Glomerular visceral epithelial cell (primary cell): ENCODE measurements at regions not wholly inside any gene's neighbourhood (a gene's known extent, or its start where the extent isn't known, plus 50 kb on each side); places are given as distances from the start of the nearest gene placed in this dataset.
A peak's percentile ranks its signal among the peaks of the same experiment; 100 is the strongest.
"Not testable (repeated sequence)": the region's sequence is repeated elsewhere in the genome, so short reads cannot be mapped to it uniquely, and the experiment has no call there.

Source experiments
- DNase-seq: peaks from one replicate; pipeline ENCODE4 v3.0.0-alpha.2; 2016; ENCODE audit errors: extremely low spot score

DNA sequence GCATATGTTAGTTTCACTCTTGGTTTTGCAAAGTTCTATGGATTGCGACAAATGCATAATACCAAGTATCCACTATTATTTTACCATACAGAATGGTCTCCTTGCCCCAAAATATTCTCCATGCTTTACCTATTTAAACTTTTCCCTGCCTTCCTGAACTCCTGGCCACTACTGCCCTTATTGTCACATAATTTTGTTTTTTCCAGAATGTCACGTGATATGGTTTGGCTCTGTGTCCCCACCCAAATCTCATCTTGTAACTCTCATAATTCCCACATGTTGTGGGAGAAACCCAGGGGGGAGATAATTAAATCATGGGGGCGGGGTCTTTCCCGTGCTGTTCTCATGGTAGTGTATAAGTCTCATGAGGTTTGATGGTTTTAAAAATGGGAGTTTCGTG is 760.0 kb downstream of the METTL4 start:
- DNase-seq, result no peak

DNA sequence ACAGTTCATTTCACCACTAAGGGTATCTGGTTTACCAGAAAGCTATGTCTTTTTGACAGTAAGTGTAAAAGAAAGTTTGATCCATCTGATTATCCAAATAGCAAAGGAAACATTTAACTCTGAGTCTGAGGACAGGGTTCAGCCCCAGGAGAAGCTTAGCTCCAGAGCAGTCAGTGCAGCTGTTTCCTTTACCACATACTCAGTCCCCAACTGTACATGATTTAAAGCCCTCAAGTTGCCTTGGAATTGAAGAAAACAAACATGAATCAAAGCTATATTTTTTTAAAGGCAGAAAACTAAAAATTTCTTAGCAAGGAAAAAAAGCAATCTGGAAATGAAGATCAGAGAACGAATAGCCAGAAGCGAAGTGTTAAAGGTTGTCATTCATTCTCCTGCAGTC is 746.0 kb downstream of the METTL4 start:
- no peak for DNase-seq

DNA sequence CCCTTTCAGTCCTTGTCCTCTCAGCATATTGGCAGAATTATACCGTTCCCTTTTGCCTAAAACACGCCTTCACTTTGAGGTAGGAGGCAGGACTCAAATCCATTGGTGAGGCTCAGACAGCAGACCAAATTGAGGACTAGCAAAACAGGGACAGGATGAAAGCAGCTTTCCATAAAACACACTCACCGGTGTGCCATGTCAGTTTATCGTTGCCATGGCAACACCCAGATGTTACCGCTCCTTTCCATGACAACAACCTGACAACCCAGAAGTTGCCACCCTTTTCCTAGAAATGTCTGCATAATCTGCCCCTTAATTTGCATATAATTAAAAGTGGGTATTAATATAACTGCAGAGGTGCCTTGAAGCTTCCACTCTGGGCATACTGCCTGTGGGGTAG is 730.4 kb downstream of the METTL4 start:
- no peak for DNase-seq

DNA sequence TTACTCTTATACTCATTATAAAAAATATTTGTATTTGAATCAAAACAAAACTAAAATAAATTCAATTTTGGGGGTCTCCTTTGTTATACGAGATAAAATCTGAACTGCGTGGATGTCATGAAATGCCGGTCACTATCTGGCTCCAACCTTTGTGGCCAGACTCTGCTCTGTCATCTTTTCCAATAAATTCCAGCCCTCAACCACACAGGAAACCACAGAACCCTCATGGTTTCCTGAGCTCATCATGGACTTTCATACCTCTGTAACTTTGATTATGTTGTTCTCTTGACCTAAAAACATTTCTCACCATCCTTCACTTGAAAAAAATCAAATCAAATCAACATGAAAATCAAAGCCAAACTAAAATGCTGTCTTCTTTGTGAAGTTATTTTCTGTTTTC is 724.7 kb downstream of the METTL4 start:
- DNase-seq, result peak; percentile 67

DNA sequence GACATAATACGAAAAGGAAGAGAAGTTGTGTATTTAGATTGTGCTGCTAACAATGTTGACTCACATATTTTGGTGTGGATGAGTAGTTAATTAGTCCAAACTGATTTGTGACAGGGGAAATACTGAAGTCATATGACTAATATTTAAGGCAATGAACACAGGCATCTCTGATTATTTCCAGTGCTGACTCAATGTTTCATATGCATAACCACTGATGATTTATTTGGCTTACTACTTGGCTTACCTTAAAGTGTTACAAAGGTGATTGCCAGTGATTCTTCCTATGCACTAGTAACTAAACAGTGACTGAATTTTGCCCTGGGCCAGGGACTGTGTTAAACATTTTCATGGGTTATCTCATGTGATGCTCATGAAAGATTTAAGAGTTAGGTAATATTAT is 722.6 kb downstream of the METTL4 start:
- no peak for DNase-seq

DNA sequence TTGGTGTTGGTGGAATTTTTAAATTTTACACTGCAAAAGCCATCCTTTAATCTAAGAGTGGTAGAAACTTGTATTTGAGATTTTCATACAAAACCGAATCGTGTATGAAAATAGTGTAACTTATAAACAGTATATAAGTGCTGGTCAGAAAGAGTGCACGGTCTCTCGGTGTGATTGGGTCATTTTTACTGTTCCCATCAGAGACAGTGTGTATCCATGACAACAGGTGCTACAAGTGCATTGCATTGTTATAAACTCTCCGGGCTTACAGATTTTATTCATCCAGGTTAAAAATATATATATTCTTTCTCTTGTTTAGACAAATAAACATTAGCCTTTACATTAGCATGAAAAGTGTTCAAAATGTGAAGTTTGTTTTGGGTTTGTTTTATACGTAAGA is 721.9 kb downstream of the METTL4 start:
- no peak for DNase-seq

DNA sequence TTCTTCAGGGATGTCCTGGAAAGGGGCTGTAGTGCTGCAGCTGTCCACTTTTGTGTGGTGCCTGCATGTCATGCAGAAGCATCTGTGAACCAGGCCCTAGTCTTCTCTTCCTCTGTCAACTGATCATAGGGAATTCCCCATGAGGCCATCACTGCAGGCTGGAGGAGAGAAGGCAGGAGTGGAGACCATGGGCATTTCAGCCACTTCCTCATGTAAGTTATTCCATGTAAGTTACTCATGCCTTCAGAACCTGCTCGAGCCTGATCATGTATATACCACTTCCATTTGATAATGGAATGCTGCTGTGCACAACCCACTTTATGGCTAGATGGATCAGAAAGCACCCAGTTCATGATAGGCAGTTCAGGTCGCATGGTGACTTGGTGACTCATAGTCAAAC is 714.0 kb downstream of the METTL4 start:
- not testable (repeated sequence) for DNase-seq

- no peak for DNase-seq
Observed at GRCh38 chr18:1861473-1861872, 709.8 kb downstream of the METTL4 start.

- no peak for DNase-seq
Observed at GRCh38 chr18:1865869-1866268, 705.4 kb downstream of the METTL4 start.

GRCh38 chr18:1872274-1872673 is 699.0 kb downstream of the METTL4 start:
- no peak for DNase-seq

GRCh38 chr18:1875219-1875618 is 696.1 kb downstream of the METTL4 start:
- DNase-seq, result no peak

GRCh38 chr18:1884623-1885022 is 686.7 kb downstream of the METTL4 start:
- DNase-seq, result no peak

GRCh38 chr18:1891641-1892040 is 679.7 kb downstream of the METTL4 start:
- DNase-seq, result no peak

- DNase-seq, result no peak
Observed at GRCh38 chr18:1892191-1892590, 679.1 kb downstream of the METTL4 start.

GRCh38 chr18:1895456-1896185 is 675.7 kb downstream of the METTL4 start:
- DNase-seq, result no peak

GRCh38 chr18:1906421-1906820 is 664.9 kb downstream of the METTL4 start:
- no peak for DNase-seq

- no peak for DNase-seq
Observed at GRCh38 chr18:1907470-1908206, 663.7 kb downstream of the METTL4 start.

- DNase-seq, result peak; percentile 11
Observed at GRCh38 chr18:1914489-1914888, 656.8 kb downstream of the METTL4 start.

- no peak for DNase-seq
Observed at GRCh38 chr18:1916869-1917523, 654.3 kb downstream of the METTL4 start.

DNA sequence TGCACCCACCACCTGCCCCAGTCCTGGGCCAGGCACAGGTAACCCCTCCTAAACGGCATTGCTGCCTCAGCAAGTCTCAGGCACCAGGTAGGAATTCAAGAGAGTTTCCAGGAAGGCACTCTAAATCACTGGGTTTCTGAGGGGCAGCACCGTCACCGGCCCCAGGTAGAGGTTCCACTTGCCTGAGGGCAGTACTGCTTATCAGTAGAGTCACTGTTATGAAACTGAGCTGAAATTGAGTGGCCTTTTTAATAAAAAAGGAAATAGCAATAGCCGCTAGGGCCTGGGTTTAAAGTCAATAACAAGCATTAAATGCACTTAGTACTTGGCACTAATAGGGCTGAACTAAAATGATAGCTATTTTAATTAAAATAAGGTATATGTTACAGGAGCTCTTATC is 653.7 kb downstream of the METTL4 start:
- DNase-seq, result no peak

GRCh38 chr18:1922066-1922465 is 649.2 kb downstream of the METTL4 start:
- no peak for DNase-seq

DNA sequence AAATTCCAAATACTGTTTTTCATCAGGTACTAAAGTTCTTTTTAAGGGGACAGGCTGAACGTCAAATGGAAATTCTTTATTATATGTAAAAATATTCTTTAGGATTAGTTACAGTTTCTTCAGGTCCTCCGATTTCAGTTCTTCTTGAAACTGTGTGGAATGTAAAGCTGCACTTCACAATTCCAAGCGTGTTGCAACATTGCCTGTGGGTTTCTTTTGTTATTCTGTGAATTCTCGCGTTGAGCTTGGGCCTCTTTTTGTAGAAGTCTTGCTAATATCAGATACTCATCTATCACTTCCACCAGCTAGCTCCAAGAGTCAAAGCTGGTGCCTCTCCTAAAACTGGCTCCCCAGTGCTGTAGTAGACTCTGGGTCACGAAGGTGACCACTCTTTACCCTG is 642.6 kb downstream of the METTL4 start:
- DNase-seq, result no peak

- DNase-seq, result no peak
Observed at GRCh38 chr18:1929720-1930119, 641.6 kb downstream of the METTL4 start.
